HepG2 (cell line): ENCODE measurements at regions not wholly inside any gene's neighbourhood (a gene's known extent, or its start where the extent isn't known, plus 50 kb on each side); places are given as distances from the start of the nearest gene placed in this dataset.

ENCODE experiments used
- ATAC-seq: fragments of 200-7000 bp; cut with Tn5 transposase; 3 replicates; pipeline ENCODE4 v1.9.1; 2020; ENCODE audit warnings: mild to moderate bottlenecking, moderate library complexity
- BruUV-seq: library from RNA; stranded (reverse); fragments of 400-500 nt; replicated peaks from 2 replicates; lab custom pipeline; 2021; lab: Mats Ljungman, UMichigan
- CTCF ChIA-PET: fragments of 300-600 bp; formaldehyde crosslinking; extraction: SDS; loops from one replicate; lab custom pipeline; 2021; ENCODE audit warnings: low total read pairs, inconsistent platforms, low intra/inter-chr PET ratio; lab: Yijun Ruan, JAX
- POLR2A ChIA-PET: fragments of 350-600 bp; sonication (Branson Sonifier 250); formaldehyde crosslinking; loops from one replicate; lab custom pipeline; 2020; ENCODE audit warnings: antibody characterized with exemption, inconsistent platforms; lab: Yijun Ruan, JAX
- DNase-seq: peaks from one replicate; pipeline ENCODE4 v3.0.0-alpha.2; 2015; ENCODE audit warnings: low spot score
- FAIRE-seq: peaks from 3 replicates; lab custom pipeline; 2011; peaks lifted over from hg19 to GRCh38; lab: Jason Lieb, UNC
- H2AFZ ChIP-seq: one replicate; pipeline ENCODE4 v1.6.1; 2011; ENCODE audit warnings: low read length, inconsistent platforms
- H3K27ac ChIP-seq: fragments of 300-600 bp; 3 replicates; pipeline ENCODE4 v1.8.0; 2011; ENCODE audit warnings: mixed run types, mild to moderate bottlenecking, mixed read lengths, low read length, inconsistent platforms; ENCODE audit not compliant: insufficient read depth; ENCODE audit errors: extremely low read length
- H3K27me3 ChIP-seq, 2 experiments: fragments of 200-600 bp in 1 of 2; 2 replicates in 1 of 2; 3 replicates in 1 of 2; pipeline versions ENCODE4 v1.6.0 to v1.8.0; 2011; ENCODE audit warnings: low read length in 2 of 2, mild to moderate bottlenecking in 2 of 2, moderate library complexity in 2 of 2, inconsistent platforms in 1 of 2; ENCODE audit not compliant: insufficient read depth in 2 of 2, control insufficient read depth in 1 of 2
- H3K36me3 ChIP-seq, 2 experiments: fragments of 200-600 bp in 1 of 2; replicated peaks in 1 of 2; 2 replicates in 1 of 2; 3 replicates in 1 of 2; pipeline versions ENCODE4 v1.5.1 to v1.8.0; 2011; ENCODE audit warnings: low read length in 2 of 2, inconsistent platforms in 1 of 2; ENCODE audit not compliant: insufficient read depth in 2 of 2, control insufficient read depth in 1 of 2
- H3K4me1 ChIP-seq: 2 replicates; pipeline ENCODE4 v1.5.1; 2012; ENCODE audit warnings: low read length, inconsistent platforms; ENCODE audit not compliant: insufficient read depth
- H3K4me2 ChIP-seq: 2 replicates; pipeline ENCODE4 v1.6.0; 2011; ENCODE audit warnings: low read depth, low read length, inconsistent platforms
- H3K4me3 ChIP-seq, 3 experiments: fragments of 200-600 bp in 1 of 3; sonication (generic), shearing (Covaris generic) in 1 of 3; replicated peaks in 1 of 3; 2 replicates each; pipeline ENCODE4 v1.5.1; 2011 to 2016; ENCODE audit warnings: low read length in 3 of 3, inconsistent platforms in 2 of 3, low read depth in 2 of 3, mild to moderate bottlenecking in 2 of 3, control low read depth in 1 of 3, mixed read lengths in 1 of 3; ENCODE audit not compliant: insufficient read depth in 1 of 3
- H3K79me2 ChIP-seq: one replicate; pipeline ENCODE4 v1.6.1; 2011; ENCODE audit warnings: low read length, inconsistent platforms; ENCODE audit not compliant: insufficient read depth
- H3K9ac ChIP-seq: 2 replicates; pipeline ENCODE4 v1.6.0; 2011; ENCODE audit warnings: mild to moderate bottlenecking, low read depth, low read length, inconsistent platforms; ENCODE audit not compliant: insufficient read depth
- H3K9me3 ChIP-seq: 2 replicates; pipeline ENCODE4 v1.5.1; 2012; ENCODE audit warnings: mild to moderate bottlenecking, low read length
- H4K20me1 ChIP-seq: 2 replicates; pipeline ENCODE4 v1.6.0; 2011; ENCODE audit warnings: inconsistent platforms, mild to moderate bottlenecking, low read length, moderate library complexity; ENCODE audit not compliant: insufficient read depth
- ATRX ChIP-seq: sonication (generic); formaldehyde crosslinking; IDR thresholded peaks from 2 replicates; pipeline ENCODE4 v1.4.0; 2020; ENCODE audit warnings: missing genetic modification reagents, borderline replicate concordance
- CHD2 ChIP-seq: IDR thresholded peaks from 2 replicates; pipeline ENCODE4 v1.6.1; 2011; ENCODE audit warnings: low read depth, low read length, improper control_type of control experiment
- EP300 ChIP-seq, 3 experiments: sonication (generic) in 1 of 3; formaldehyde crosslinking in 1 of 3; IDR thresholded peaks; 2 replicates each; pipeline versions ENCODE4 v1.5.1 to v1.6.1; 2011 to 2020; ENCODE audit warnings: low read depth in 2 of 3, low read length in 2 of 3, borderline replicate concordance in 1 of 3, improper control_type of control experiment in 1 of 3, mild to moderate bottlenecking in 1 of 3, missing genetic modification reagents in 1 of 3, moderate library complexity in 1 of 3
- MAFF ChIP-seq: IDR thresholded peaks from 2 replicates; pipeline ENCODE4 v1.6.1; 2011; ENCODE audit warnings: low read depth, low read length, improper control_type of control experiment
- NFIC ChIP-seq: IDR thresholded peaks from 2 replicates; pipeline ENCODE4 v1.6.1; 2012; ENCODE audit warnings: mild to moderate bottlenecking, low read length, inconsistent platforms
- PTBP1 ChIP-seq: fragments of 200-400 bp; formaldehyde crosslinking; IDR thresholded peaks from 2 replicates; pipeline ENCODE4 v1.6.1; 2018; ENCODE audit warnings: low read length, low read depth; ENCODE audit not compliant: poor library complexity, severe bottlenecking
- SMC3 ChIP-seq: IDR thresholded peaks from 2 replicates; pipeline ENCODE4 v1.6.1; 2011; ENCODE audit warnings: low read length, improper control_type of control experiment
- SP4 ChIP-seq: sonication (generic); formaldehyde crosslinking; IDR thresholded peaks from 2 replicates; pipeline ENCODE4 v1.8.1; 2023; ENCODE audit warnings: mild to moderate bottlenecking, missing genetic modification reagents
- ZNF724P ChIP-seq: sonication (generic); formaldehyde crosslinking; IDR thresholded peaks from 2 replicates; pipeline ENCODE4 v1.8.0; 2022; ENCODE audit warnings: missing genetic modification reagents, borderline replicate concordance
- ZNF792 ChIP-seq: IDR thresholded peaks from 2 replicates; pipeline ENCODE4 v1.6.1; 2016
- ZSCAN31 ChIP-seq: sonication (generic); formaldehyde crosslinking; IDR thresholded peaks from 2 replicates; pipeline ENCODE4 v1.5.0; 2020; ENCODE audit warnings: low read depth, mild to moderate bottlenecking, missing genetic modification reagents
- WGBS: methylation state at CpG from one replicate; pipeline ENCODE4 v1.1.6; 2017; ENCODE audit warnings: low lambda C conversion rate; 5-methylcytosine and 5-hydroxymethylcytosine counted together
- in situ Hi-C: cut with HindIII; loops from 2 replicates; pipeline ENCODE4 v1.10.0; 2017; ENCODE audit warnings: low pct_unique_long_range_greater_than_20kb; ENCODE audit not compliant: extremely low pct_ligation_motif_present
- intact Hi-C: fragments of 100-400 bp; cut with micrococcal nuclease; formaldehyde crosslinking; loops from one replicate; pipeline ENCODE4 v1.10.0; 2022; ENCODE audit not compliant: unreplicated experiment
- TF ChIP-seq, protein P1 (sequence below): sonication (generic); formaldehyde crosslinking; IDR thresholded peaks from 2 replicates; pipeline ENCODE4 v1.4.0; 2020; ENCODE audit warnings: missing genetic modification reagents, mild to moderate bottlenecking, borderline replicate concordance
- TF ChIP-seq, protein P2 (sequence below): sonication (generic); formaldehyde crosslinking; IDR thresholded peaks from 2 replicates; pipeline ENCODE4 v1.5.0; 2020; ENCODE audit warnings: mild to moderate bottlenecking, low read depth, missing genetic modification reagents, borderline replicate concordance
- TF ChIP-seq, protein P3 (sequence below): sonication (generic); formaldehyde crosslinking; IDR thresholded peaks from 2 replicates; pipeline ENCODE4 v1.5.1; 2020; ENCODE audit warnings: mild to moderate bottlenecking, missing genetic modification reagents, borderline replicate concordance

GRCh38 chr14:65961004-65961403, 525.2 kb upstream of the CCDC196 start (continued):
- 0 out of 2 replicates have a peak, but pooled peaks have one; percentile 3 for TF ChIP-seq SMC3
- no peak for TF ChIP-seq PTBP1

DNA sequence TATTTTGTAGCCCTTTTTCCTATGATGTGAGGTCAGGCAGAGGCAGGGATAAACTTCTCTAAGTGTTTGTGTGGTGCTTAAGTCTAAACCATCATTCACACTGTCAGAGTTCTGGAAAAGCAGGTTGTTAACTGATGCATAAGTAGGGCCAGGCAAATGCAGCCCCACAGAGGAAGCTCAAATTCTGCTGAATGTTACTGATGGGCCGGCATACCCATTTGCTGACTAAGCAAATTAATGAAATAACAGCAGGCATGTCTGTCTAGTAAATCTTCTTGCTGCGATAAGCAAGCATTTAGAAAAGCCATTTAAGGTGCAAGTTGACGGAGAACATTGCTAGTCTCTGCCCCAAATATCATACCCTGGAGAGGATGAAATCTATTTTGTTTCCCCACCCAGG, 523.2 kb upstream of the CCDC196 start:
- H3K9ac ChIP-seq: no peak overlapping the region
- in situ Hi-C loops (no loop called here), intact Hi-C loops (no loop called here)
- BruUV-seq: no TSS peak
- H3K4me3 ChIP-seq: no peak overlapping the region
- H4K20me1 ChIP-seq: no peaks in the 10 kb centered on the region
- H3K27me3 ChIP-seq: peaks cover 0 to 1% of the 10 kb centered on the region in 2 experiments; a peak in 2 of 5 replicates
- H3K9me3 ChIP-seq: no peaks in the 10 kb centered on the region
- ChIA-PET POLR2A (no interaction called here), CTCF (no interaction called here)
- no peaks in the 10 kb centered on the region for H3K79me2 ChIP-seq
- ATAC-seq: no peak
- DNase-seq: no peak
- no peak overlapping the region for H3K27ac ChIP-seq
- no peaks in the 10 kb centered on the region for H3K36me3 ChIP-seq
- no peak overlapping the region for H2AFZ ChIP-seq
- FAIRE-seq: no peak
- no peak overlapping the region for H3K4me2 ChIP-seq
- H3K4me1 ChIP-seq: no peaks in the 10 kb centered on the region
- WGBS: 3% methylated on average over 3 of the region's 3 CpGs
- TF ChIP-seq NFIC: no peak
- no peak for TF ChIP-seq ZSCAN31 (CRISPR knock-in tag)
- TF ChIP-seq ATRX: no peak
- TF ChIP-seq ZNF724P (CRISPR knock-in tag): no peak
- TF ChIP-seq, protein P1, sequence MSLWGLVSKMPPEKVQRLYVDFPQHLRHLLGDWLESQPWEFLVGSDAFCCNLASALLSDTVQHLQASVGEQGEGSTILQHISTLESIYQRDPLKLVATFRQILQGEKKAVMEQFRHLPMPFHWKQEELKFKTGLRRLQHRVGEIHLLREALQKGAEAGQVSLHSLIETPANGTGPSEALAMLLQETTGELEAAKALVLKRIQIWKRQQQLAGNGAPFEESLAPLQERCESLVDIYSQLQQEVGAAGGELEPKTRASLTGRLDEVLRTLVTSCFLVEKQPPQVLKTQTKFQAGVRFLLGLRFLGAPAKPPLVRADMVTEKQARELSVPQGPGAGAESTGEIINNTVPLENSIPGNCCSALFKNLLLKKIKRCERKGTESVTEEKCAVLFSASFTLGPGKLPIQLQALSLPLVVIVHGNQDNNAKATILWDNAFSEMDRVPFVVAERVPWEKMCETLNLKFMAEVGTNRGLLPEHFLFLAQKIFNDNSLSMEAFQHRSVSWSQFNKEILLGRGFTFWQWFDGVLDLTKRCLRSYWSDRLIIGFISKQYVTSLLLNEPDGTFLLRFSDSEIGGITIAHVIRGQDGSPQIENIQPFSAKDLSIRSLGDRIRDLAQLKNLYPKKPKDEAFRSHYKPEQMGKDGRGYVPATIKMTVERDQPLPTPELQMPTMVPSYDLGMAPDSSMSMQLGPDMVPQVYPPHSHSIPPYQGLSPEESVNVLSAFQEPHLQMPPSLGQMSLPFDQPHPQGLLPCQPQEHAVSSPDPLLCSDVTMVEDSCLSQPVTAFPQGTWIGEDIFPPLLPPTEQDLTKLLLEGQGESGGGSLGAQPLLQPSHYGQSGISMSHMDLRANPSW (CRISPR knock-in tag): no peak
- TF ChIP-seq, protein P2, sequence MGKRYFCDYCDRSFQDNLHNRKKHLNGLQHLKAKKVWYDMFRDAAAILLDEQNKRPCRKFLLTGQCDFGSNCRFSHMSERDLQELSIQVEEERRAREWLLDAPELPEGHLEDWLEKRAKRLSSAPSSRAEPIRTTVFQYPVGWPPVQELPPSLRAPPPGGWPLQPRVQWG (CRISPR knock-in tag): no peak
- TF ChIP-seq CHD2: no peak
- peak; percentile 99 for TF ChIP-seq MAFF
- no peak for TF ChIP-seq EP300 (IDR thresholded peaks at IDR 0.05; ENCODE audit: low read depth in 2 of 2, low read length in 2 of 2)
- no peak for TF ChIP-seq EP300 (CRISPR knock-in tag; IDR thresholded peaks at IDR 0.05; ENCODE audit: borderline replicate concordance)
- TF ChIP-seq, protein P3, sequence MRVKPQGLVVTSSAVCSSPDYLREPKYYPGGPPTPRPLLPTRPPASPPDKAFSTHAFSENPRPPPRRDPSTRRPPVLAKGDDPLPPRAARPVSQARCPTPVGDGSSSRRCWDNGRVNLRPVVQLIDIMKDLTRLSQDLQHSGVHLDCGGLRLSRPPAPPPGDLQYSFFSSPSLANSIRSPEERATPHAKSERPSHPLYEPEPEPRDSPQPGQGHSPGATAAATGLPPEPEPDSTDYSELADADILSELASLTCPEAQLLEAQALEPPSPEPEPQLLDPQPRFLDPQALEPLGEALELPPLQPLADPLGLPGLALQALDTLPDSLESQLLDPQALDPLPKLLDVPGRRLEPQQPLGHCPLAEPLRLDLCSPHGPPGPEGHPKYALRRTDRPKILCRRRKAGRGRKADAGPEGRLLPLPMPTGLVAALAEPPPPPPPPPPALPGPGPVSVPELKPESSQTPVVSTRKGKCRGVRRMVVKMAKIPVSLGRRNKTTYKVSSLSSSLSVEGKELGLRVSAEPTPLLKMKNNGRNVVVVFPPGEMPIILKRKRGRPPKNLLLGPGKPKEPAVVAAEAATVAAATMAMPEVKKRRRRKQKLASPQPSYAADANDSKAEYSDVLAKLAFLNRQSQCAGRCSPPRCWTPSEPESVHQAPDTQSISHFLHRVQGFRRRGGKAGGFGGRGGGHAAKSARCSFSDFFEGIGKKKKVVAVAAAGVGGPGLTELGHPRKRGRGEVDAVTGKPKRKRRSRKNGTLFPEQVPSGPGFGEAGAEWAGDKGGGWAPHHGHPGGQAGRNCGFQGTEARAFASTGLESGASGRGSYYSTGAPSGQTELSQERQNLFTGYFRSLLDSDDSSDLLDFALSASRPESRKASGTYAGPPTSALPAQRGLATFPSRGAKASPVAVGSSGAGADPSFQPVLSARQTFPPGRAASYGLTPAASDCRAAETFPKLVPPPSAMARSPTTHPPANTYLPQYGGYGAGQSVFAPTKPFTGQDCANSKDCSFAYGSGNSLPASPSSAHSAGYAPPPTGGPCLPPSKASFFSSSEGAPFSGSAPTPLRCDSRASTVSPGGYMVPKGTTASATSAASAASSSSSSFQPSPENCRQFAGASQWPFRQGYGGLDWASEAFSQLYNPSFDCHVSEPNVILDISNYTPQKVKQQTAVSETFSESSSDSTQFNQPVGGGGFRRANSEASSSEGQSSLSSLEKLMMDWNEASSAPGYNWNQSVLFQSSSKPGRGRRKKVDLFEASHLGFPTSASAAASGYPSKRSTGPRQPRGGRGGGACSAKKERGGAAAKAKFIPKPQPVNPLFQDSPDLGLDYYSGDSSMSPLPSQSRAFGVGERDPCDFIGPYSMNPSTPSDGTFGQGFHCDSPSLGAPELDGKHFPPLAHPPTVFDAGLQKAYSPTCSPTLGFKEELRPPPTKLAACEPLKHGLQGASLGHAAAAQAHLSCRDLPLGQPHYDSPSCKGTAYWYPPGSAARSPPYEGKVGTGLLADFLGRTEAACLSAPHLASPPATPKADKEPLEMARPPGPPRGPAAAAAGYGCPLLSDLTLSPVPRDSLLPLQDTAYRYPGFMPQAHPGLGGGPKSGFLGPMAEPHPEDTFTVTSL (CRISPR knock-in tag): no peak
- TF ChIP-seq ZNF792: no peak
- TF ChIP-seq SP4: no peak
